HepG2 (cell line): ENCODE measurements at regions not wholly inside any gene's neighbourhood (a gene's known extent, or its start where the extent isn't known, plus 50 kb on each side); places are given as distances from the start of the nearest gene placed in this dataset.

ENCODE experiments used
- ATAC-seq: fragments of 200-7000 bp; cut with Tn5 transposase; 3 replicates; pipeline ENCODE4 v1.9.1; 2020; ENCODE audit warnings: mild to moderate bottlenecking, moderate library complexity
- BruUV-seq: library from RNA; stranded (reverse); fragments of 400-500 nt; replicated peaks from 2 replicates; lab custom pipeline; 2021; lab: Mats Ljungman, UMichigan
- CTCF ChIA-PET: fragments of 300-600 bp; formaldehyde crosslinking; extraction: SDS; loops from one replicate; lab custom pipeline; 2021; ENCODE audit warnings: low total read pairs, inconsistent platforms, low intra/inter-chr PET ratio; lab: Yijun Ruan, JAX
- POLR2A ChIA-PET: fragments of 350-600 bp; sonication (Branson Sonifier 250); formaldehyde crosslinking; loops from one replicate; lab custom pipeline; 2020; ENCODE audit warnings: antibody characterized with exemption, inconsistent platforms; lab: Yijun Ruan, JAX
- DNase-seq: peaks from one replicate; pipeline ENCODE4 v3.0.0-alpha.2; 2015; ENCODE audit warnings: low spot score
- FAIRE-seq: peaks from 3 replicates; lab custom pipeline; 2011; peaks lifted over from hg19 to GRCh38; lab: Jason Lieb, UNC
- H2AFZ ChIP-seq: one replicate; pipeline ENCODE4 v1.6.1; 2011; ENCODE audit warnings: low read length, inconsistent platforms
- H3K27ac ChIP-seq: fragments of 300-600 bp; 3 replicates; pipeline ENCODE4 v1.8.0; 2011; ENCODE audit warnings: mixed run types, mild to moderate bottlenecking, mixed read lengths, low read length, inconsistent platforms; ENCODE audit not compliant: insufficient read depth; ENCODE audit errors: extremely low read length
- H3K27me3 ChIP-seq, 2 experiments: fragments of 200-600 bp in 1 of 2; 2 replicates in 1 of 2; 3 replicates in 1 of 2; pipeline versions ENCODE4 v1.6.0 to v1.8.0; 2011; ENCODE audit warnings: low read length in 2 of 2, mild to moderate bottlenecking in 2 of 2, moderate library complexity in 2 of 2, inconsistent platforms in 1 of 2; ENCODE audit not compliant: insufficient read depth in 2 of 2, control insufficient read depth in 1 of 2
- H3K36me3 ChIP-seq, 2 experiments: fragments of 200-600 bp in 1 of 2; replicated peaks in 1 of 2; 2 replicates in 1 of 2; 3 replicates in 1 of 2; pipeline versions ENCODE4 v1.5.1 to v1.8.0; 2011; ENCODE audit warnings: low read length in 2 of 2, inconsistent platforms in 1 of 2; ENCODE audit not compliant: insufficient read depth in 2 of 2, control insufficient read depth in 1 of 2
- H3K4me1 ChIP-seq: 2 replicates; pipeline ENCODE4 v1.5.1; 2012; ENCODE audit warnings: low read length, inconsistent platforms; ENCODE audit not compliant: insufficient read depth
- H3K4me2 ChIP-seq: 2 replicates; pipeline ENCODE4 v1.6.0; 2011; ENCODE audit warnings: low read depth, low read length, inconsistent platforms
- H3K4me3 ChIP-seq, 3 experiments: fragments of 200-600 bp in 1 of 3; sonication (generic), shearing (Covaris generic) in 1 of 3; replicated peaks in 1 of 3; 2 replicates each; pipeline ENCODE4 v1.5.1; 2011 to 2016; ENCODE audit warnings: low read length in 3 of 3, inconsistent platforms in 2 of 3, low read depth in 2 of 3, mild to moderate bottlenecking in 2 of 3, control low read depth in 1 of 3, mixed read lengths in 1 of 3; ENCODE audit not compliant: insufficient read depth in 1 of 3
- H3K79me2 ChIP-seq: one replicate; pipeline ENCODE4 v1.6.1; 2011; ENCODE audit warnings: low read length, inconsistent platforms; ENCODE audit not compliant: insufficient read depth
- H3K9ac ChIP-seq: 2 replicates; pipeline ENCODE4 v1.6.0; 2011; ENCODE audit warnings: mild to moderate bottlenecking, low read depth, low read length, inconsistent platforms; ENCODE audit not compliant: insufficient read depth
- H3K9me3 ChIP-seq: 2 replicates; pipeline ENCODE4 v1.5.1; 2012; ENCODE audit warnings: mild to moderate bottlenecking, low read length
- H4K20me1 ChIP-seq: 2 replicates; pipeline ENCODE4 v1.6.0; 2011; ENCODE audit warnings: inconsistent platforms, mild to moderate bottlenecking, low read length, moderate library complexity; ENCODE audit not compliant: insufficient read depth
- BHLHE40 ChIP-seq: IDR thresholded peaks from 2 replicates; pipeline ENCODE4 v1.6.1; 2011; ENCODE audit warnings: low read length, improper control_type of control experiment
- CBX2 ChIP-seq, 2 experiments: fragments of 200-600 bp in 1 of 2; sonication (generic); formaldehyde crosslinking in 1 of 2; IDR thresholded peaks; 2 replicates each; pipeline versions ENCODE4 v1.7.0 to v1.8.1; 2018 to 2022; ENCODE audit warnings: low read depth in 2 of 2, low read length in 1 of 2, mild to moderate bottlenecking in 1 of 2, missing genetic modification reagents in 1 of 2
- HNRNPL ChIP-seq: fragments of 200-400 bp; formaldehyde crosslinking; IDR thresholded peaks from 2 replicates; pipeline ENCODE4 v1.6.1; 2017; ENCODE audit warnings: mild to moderate bottlenecking, low read depth, low read length
- KMT2B ChIP-seq: IDR thresholded peaks from 2 replicates; pipeline ENCODE4 v1.6.1; 2016; ENCODE audit warnings: missing genetic modification reagents, missing compliant biosample characterization
- RFX5 ChIP-seq: IDR thresholded peaks from 2 replicates; pipeline ENCODE4 v1.6.1; 2011; ENCODE audit warnings: low read depth, low read length, improper control_type of control experiment
- SCMH1 ChIP-seq: sonication (generic); formaldehyde crosslinking; IDR thresholded peaks from 2 replicates; pipeline ENCODE4 v1.9.0; 2021; ENCODE audit warnings: missing genetic modification reagents, mild to moderate bottlenecking, borderline replicate concordance
- SRSF1 ChIP-seq: fragments of 200-400 bp; formaldehyde crosslinking; optimal IDR thresholded peaks from 2 replicates; pipeline ENCODE3; 2017; ENCODE audit warnings: mild to moderate bottlenecking, low read depth, low read length, moderate library complexity
- U2AF2 ChIP-seq: fragments of 200-400 bp; formaldehyde crosslinking; IDR thresholded peaks from 2 replicates; pipeline ENCODE4 v1.6.1; 2017; ENCODE audit warnings: low read depth, mild to moderate bottlenecking, low read length
- XBP1 ChIP-seq: sonication (generic); formaldehyde crosslinking; IDR thresholded peaks from 2 replicates; pipeline ENCODE4 v1.5.0; 2020; ENCODE audit warnings: missing genetic modification reagents
- ZBTB7B ChIP-seq: sonication (generic); formaldehyde crosslinking; IDR thresholded peaks from 2 replicates; pipeline ENCODE4 v1.4.0; 2020; ENCODE audit warnings: missing genetic modification reagents
- ZC3H4 ChIP-seq: sonication (generic); formaldehyde crosslinking; IDR thresholded peaks from 2 replicates; pipeline ENCODE4 v1.4.0; 2020; ENCODE audit warnings: missing genetic modification reagents, borderline replicate concordance
- ZNF160 ChIP-seq: sonication (generic); formaldehyde crosslinking; IDR thresholded peaks from 2 replicates; pipeline ENCODE4 v1.8.0; 2022; ENCODE audit warnings: mild to moderate bottlenecking, inconsistent platforms, missing genetic modification reagents
- ZNF224 ChIP-seq: sonication (generic); formaldehyde crosslinking; IDR thresholded peaks from 2 replicates; pipeline ENCODE4 v1.5.0; 2020; ENCODE audit warnings: mild to moderate bottlenecking, missing genetic modification reagents
- ZNF282 ChIP-seq: fragments of 450-650 bp; IDR thresholded peaks from 2 replicates; pipeline ENCODE4 v1.6.1; 2018; ENCODE audit not compliant: partially characterized antibody
- ZNF343 ChIP-seq: sonication (generic); formaldehyde crosslinking; IDR thresholded peaks from 2 replicates; pipeline ENCODE4 v1.4.0; 2020; ENCODE audit warnings: mild to moderate bottlenecking, missing genetic modification reagents
- ZNF546 ChIP-seq: sonication (generic); formaldehyde crosslinking; conservative IDR thresholded peaks from 2 replicates; pipeline ENCODE4 v1.8.1; 2023; ENCODE audit warnings: mild to moderate bottlenecking, missing genetic modification reagents
- WGBS: methylation state at CpG from one replicate; pipeline ENCODE4 v1.1.6; 2017; ENCODE audit warnings: low lambda C conversion rate; 5-methylcytosine and 5-hydroxymethylcytosine counted together
- in situ Hi-C: cut with HindIII; loops from 2 replicates; pipeline ENCODE4 v1.10.0; 2017; ENCODE audit warnings: low pct_unique_long_range_greater_than_20kb; ENCODE audit not compliant: extremely low pct_ligation_motif_present
- intact Hi-C: fragments of 100-400 bp; cut with micrococcal nuclease; formaldehyde crosslinking; loops from one replicate; pipeline ENCODE4 v1.10.0; 2022; ENCODE audit not compliant: unreplicated experiment
- TF ChIP-seq, protein P1 (sequence below): sonication (generic); formaldehyde crosslinking; IDR thresholded peaks from 2 replicates; pipeline ENCODE4 v1.4.0; 2020; ENCODE audit warnings: missing genetic modification reagents
- TF ChIP-seq, protein P2 (sequence below): sonication (generic); formaldehyde crosslinking; IDR thresholded peaks from 2 replicates; pipeline ENCODE4 v1.9.0; 2022; ENCODE audit warnings: missing genetic modification reagents, mild to moderate bottlenecking, borderline replicate concordance
- TF ChIP-seq, protein P3 (sequence below): sonication (generic); formaldehyde crosslinking; IDR thresholded peaks from 2 replicates; pipeline ENCODE4 v1.4.0; 2020; ENCODE audit warnings: missing genetic modification reagents

DNA sequence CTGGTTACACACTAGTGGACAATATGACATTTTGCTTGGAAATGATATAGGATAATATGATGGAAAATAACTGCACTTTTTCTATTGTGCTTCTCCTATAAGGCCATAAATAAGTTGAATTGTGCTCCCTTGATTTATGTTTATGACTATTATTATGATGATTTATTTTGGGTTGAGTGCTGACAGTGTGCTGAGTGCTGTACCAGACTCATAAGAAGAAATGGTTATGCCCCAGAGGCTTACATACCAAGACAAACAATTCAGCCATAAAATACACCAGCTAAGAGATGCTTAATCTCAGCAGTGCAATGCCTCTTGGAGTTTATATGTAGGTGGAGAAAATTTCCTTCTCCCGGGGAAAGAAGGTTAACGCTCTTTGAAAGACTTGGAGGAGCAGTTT is 199.8 kb upstream of the NOCT start:
- no peak overlapping the region for H2AFZ ChIP-seq
- no peak for TF ChIP-seq ZBTB7B (CRISPR knock-in tag)
- TF ChIP-seq, protein P1, sequence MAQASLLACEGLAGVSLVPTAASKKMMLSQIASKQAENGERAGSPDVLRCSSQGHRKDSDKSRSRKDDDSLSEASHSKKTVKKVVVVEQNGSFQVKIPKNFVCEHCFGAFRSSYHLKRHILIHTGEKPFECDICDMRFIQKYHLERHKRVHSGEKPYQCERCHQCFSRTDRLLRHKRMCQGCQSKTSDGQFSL = no peak
- no peak for TF ChIP-seq BHLHE40
- no peak for TF ChIP-seq ZNF160 (CRISPR knock-in tag)
- TF ChIP-seq ZNF343 (CRISPR knock-in tag) = no peak
- TF ChIP-seq ZNF282 = no peak
- TF ChIP-seq ZC3H4 = no peak
- TF ChIP-seq SCMH1 (CRISPR knock-in tag) = no peak
- TF ChIP-seq RFX5 = no peak
- TF ChIP-seq KMT2B (CRISPR knock-in tag) = no peak
- TF ChIP-seq XBP1 (CRISPR knock-in tag) = no peak
- no peak for TF ChIP-seq HNRNPL
- TF ChIP-seq SRSF1 = no peak
- TF ChIP-seq, protein P2, sequence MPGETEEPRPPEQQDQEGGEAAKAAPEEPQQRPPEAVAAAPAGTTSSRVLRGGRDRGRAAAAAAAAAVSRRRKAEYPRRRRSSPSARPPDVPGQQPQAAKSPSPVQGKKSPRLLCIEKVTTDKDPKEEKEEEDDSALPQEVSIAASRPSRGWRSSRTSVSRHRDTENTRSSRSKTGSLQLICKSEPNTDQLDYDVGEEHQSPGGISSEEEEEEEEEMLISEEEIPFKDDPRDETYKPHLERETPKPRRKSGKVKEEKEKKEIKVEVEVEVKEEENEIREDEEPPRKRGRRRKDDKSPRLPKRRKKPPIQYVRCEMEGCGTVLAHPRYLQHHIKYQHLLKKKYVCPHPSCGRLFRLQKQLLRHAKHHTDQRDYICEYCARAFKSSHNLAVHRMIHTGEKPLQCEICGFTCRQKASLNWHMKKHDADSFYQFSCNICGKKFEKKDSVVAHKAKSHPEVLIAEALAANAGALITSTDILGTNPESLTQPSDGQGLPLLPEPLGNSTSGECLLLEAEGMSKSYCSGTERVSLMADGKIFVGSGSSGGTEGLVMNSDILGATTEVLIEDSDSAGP = no peak
- TF ChIP-seq, protein P3, sequence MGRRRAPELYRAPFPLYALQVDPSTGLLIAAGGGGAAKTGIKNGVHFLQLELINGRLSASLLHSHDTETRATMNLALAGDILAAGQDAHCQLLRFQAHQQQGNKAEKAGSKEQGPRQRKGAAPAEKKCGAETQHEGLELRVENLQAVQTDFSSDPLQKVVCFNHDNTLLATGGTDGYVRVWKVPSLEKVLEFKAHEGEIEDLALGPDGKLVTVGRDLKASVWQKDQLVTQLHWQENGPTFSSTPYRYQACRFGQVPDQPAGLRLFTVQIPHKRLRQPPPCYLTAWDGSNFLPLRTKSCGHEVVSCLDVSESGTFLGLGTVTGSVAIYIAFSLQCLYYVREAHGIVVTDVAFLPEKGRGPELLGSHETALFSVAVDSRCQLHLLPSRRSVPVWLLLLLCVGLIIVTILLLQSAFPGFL (CRISPR knock-in tag) = no peak
- TF ChIP-seq U2AF2 = no peak
- no peak for TF ChIP-seq ZNF224 (CRISPR knock-in tag)
- TF ChIP-seq ZNF546 (CRISPR knock-in tag) = no peak
- TF ChIP-seq CBX2 (IDR thresholded peaks at IDR 0.05; ENCODE audit: low read depth, low read length) = no peak
- no peak for TF ChIP-seq CBX2 (CRISPR knock-in tag; IDR thresholded peaks at IDR 0.05; ENCODE audit: low read depth)
- H3K27ac ChIP-seq = no peak overlapping the region
- H3K36me3 ChIP-seq = no peaks in the 10 kb centered on the region
- CTCF ChIA-PET = no interaction called here
- no peak overlapping the region for H3K9ac ChIP-seq
- H3K4me2 ChIP-seq = no peak overlapping the region
- no peak for ATAC-seq
- no peaks in the 10 kb centered on the region for H3K4me1 ChIP-seq
- no peaks in the 10 kb centered on the region for H3K79me2 ChIP-seq
- POLR2A ChIA-PET = no interaction called here
- no peaks in the 10 kb centered on the region for H3K9me3 ChIP-seq
- H3K27me3 ChIP-seq = no peaks in the 10 kb centered on the region
- in situ Hi-C loops (no loop called here), intact Hi-C loops (no loop called here)
- FAIRE-seq = no peak
- WGBS = 3% methylated on average over 2 of the region's 2 CpGs
- no peak for DNase-seq
- no peaks in the 10 kb centered on the region for H4K20me1 ChIP-seq
- no TSS peak for BruUV-seq
- no peak overlapping the region for H3K4me3 ChIP-seq
